Tibial nerve (tissue), 4 donors: ENCODE measurements at regions not wholly inside any gene's neighbourhood (a gene's known extent, or its start where the extent isn't known, plus 50 kb on each side); places are given as distances from the start of the nearest gene placed in this dataset.

Source experiments
- CTCF ChIP-seq, 5 experiments: fragments of 200-600 bp in 3 of 5; fragments of 450-650 bp in 2 of 5; sonication (generic) in 3 of 5; IDR thresholded peaks; one replicate each; pipeline ENCODE4 v1.5.1; 2016 to 2019; ENCODE audit warnings: antibody characterized with exemption in 5 of 5, mild to moderate bottlenecking in 3 of 5, moderate library complexity in 2 of 5
- EP300 ChIP-seq, 2 donors: sonication (generic); formaldehyde crosslinking; IDR thresholded peaks; one replicate each; pipeline ENCODE4 v1.6.1; 2017; ENCODE audit warnings: antibody characterized with exemption in 2 of 2, mild to moderate bottlenecking in 1 of 2
- POLR2A ChIP-seq, 2 donors: fragments of 450-650 bp; IDR thresholded peaks; one replicate each; pipeline ENCODE4 v1.6.1; 2017; ENCODE audit warnings: antibody characterized with exemption in 2 of 2, mild to moderate bottlenecking in 2 of 2, moderate library complexity in 2 of 2

GRCh38 chr15:38688761-38689160 is 124.1 kb upstream of the RASGRP1 start:
- TF ChIP-seq POLR2A (IDR thresholded peaks at IDR 0.05) = no peak
- no peak for TF ChIP-seq CTCF (IDR thresholded peaks at IDR 0.05)
- TF ChIP-seq EP300 (IDR thresholded peaks at IDR 0.05) = no peak
